Fibroblast of lung (primary cell): ENCODE measurements at regions not wholly inside any gene's neighbourhood (a gene's known extent, or its start where the extent isn't known, plus 50 kb on each side); places are given as distances from the start of the nearest gene placed in this dataset.

Experiments
- DNase-seq, 2 donors: peaks; one replicate each; pipeline versions ENCODE4 v3.0.0 to v3.0.0-alpha.2; 2010; ENCODE audit warnings: low read depth in 2 of 2
- H2AFZ ChIP-seq: 2 replicates; pipeline ENCODE4 v1.5.1; 2012; ENCODE audit warnings: low read length, control low read depth, inconsistent platforms
- H3K27ac ChIP-seq: 2 replicates; pipeline ENCODE4 v1.5.1; 2011; ENCODE audit warnings: low read length, control low read depth; ENCODE audit not compliant: insufficient read depth
- H3K27me3 ChIP-seq: 2 replicates; pipeline ENCODE4 v1.5.1; 2011; ENCODE audit warnings: mild to moderate bottlenecking, low read length; ENCODE audit not compliant: control insufficient read depth, insufficient read depth
- H3K36me3 ChIP-seq: 2 replicates; pipeline ENCODE4 v1.5.1; 2011; ENCODE audit warnings: low read length; ENCODE audit not compliant: control insufficient read depth, insufficient read depth
- H3K4me1 ChIP-seq: 2 replicates; pipeline ENCODE4 v1.5.1; 2011; ENCODE audit warnings: low read length; ENCODE audit not compliant: control insufficient read depth, insufficient read depth; ENCODE audit errors: extremely low read depth
- H3K4me2 ChIP-seq: 2 replicates; pipeline ENCODE4 v1.5.1; 2011; ENCODE audit warnings: low read length, control low read depth; ENCODE audit not compliant: insufficient read depth; ENCODE audit errors: extremely low read depth
- H3K4me3 ChIP-seq, 4 experiments: fragments of 200-600 bp in 1 of 4; sonication (generic) in 1 of 4; replicated peaks in 1 of 4; 2 replicates each; pipeline ENCODE4 v1.5.1; 2011 to 2016; ENCODE audit warnings: low read length in 4 of 4, low read depth in 3 of 4, mild to moderate bottlenecking in 3 of 4, control low read depth in 2 of 4, inconsistent platforms in 1 of 4, mixed read lengths in 1 of 4; ENCODE audit not compliant: insufficient read depth in 1 of 4; ENCODE audit errors: control extremely low read depth in 1 of 4
- H3K79me2 ChIP-seq: 2 replicates; pipeline ENCODE4 v1.5.1; 2012; ENCODE audit warnings: mild to moderate bottlenecking, low read length, inconsistent platforms; ENCODE audit not compliant: control insufficient read depth, insufficient read depth
- H3K9ac ChIP-seq: 2 replicates; pipeline ENCODE4 v1.5.1; 2011; ENCODE audit warnings: mild to moderate bottlenecking, low read length, control low read depth; ENCODE audit not compliant: insufficient read depth
- H3K9me3 ChIP-seq: 2 replicates; pipeline ENCODE4 v1.5.1; 2012; ENCODE audit warnings: low read depth, low read length; ENCODE audit not compliant: control insufficient read depth, insufficient read depth
- H4K20me1 ChIP-seq: 2 replicates; pipeline ENCODE4 v1.5.1; 2011; ENCODE audit warnings: low read length; ENCODE audit not compliant: control insufficient read depth, insufficient read depth; ENCODE audit errors: extremely low read depth
- CTCF ChIP-seq, 2 donors: IDR thresholded peaks in 1 of 2; conservative IDR thresholded peaks in 1 of 2; 1 replicate in 1 of 2; 2 replicates in 1 of 2; pipeline ENCODE4 v1.5.1; 2011 to 2012; ENCODE audit warnings: low read length in 2 of 2, control low read depth in 1 of 2, inconsistent platforms in 1 of 2, low read depth in 1 of 2, mild to moderate bottlenecking in 1 of 2
- EZH2 ChIP-seq: IDR thresholded peaks from 2 replicates; pipeline ENCODE4 v1.5.1; 2012; ENCODE audit warnings: low read length, control low read depth, mild to moderate bottlenecking; ENCODE audit errors: missing control alignments

- TF ChIP-seq CTCF (conservative IDR thresholded peaks at IDR 0.05 in 1 of 2, IDR thresholded peaks at IDR 0.05 in 1 of 2; ENCODE audit: low read depth in 1 of 2, low read length in 2 of 2) (no peak), EZH2 (no peak)
- no peaks in the 10 kb centered on the region for H3K9me3 ChIP-seq
- H3K79me2 ChIP-seq, result no peaks in the 10 kb centered on the region
- no peak for DNase-seq
- H3K27me3 ChIP-seq, result no peaks in the 10 kb centered on the region
- H4K20me1 ChIP-seq, result no peaks in the 10 kb centered on the region
- no peaks in the 10 kb centered on the region for H3K4me1 ChIP-seq
- H3K4me3 ChIP-seq, result no peak overlapping the region
- H3K9ac ChIP-seq, result no peak overlapping the region
- H3K4me2 ChIP-seq, result no peak overlapping the region
- no peaks in the 10 kb centered on the region for H3K36me3 ChIP-seq
- no peak overlapping the region for H3K27ac ChIP-seq
- H2AFZ ChIP-seq, result no peak overlapping the region
Measured at GRCh38 chr1:181998858-181999257, 62.7 kb downstream of the ZNF648 start.

GRCh38 chr1:181992072-181992471 is 69.4 kb downstream of the ZNF648 start:
- no peaks in the 10 kb centered on the region for H3K79me2 ChIP-seq
- TF ChIP-seq EZH2, result no peak
- TF ChIP-seq CTCF (conservative IDR thresholded peaks at IDR 0.05 in 1 of 2, IDR thresholded peaks at IDR 0.05 in 1 of 2; ENCODE audit: low read depth in 1 of 2, low read length in 2 of 2), result no peak
- H4K20me1 ChIP-seq, result no peaks in the 10 kb centered on the region
- no peak overlapping the region for H2AFZ ChIP-seq
- no peak overlapping the region for H3K27ac ChIP-seq
- no peak for DNase-seq
- H3K4me2 ChIP-seq, result no peak overlapping the region
- no peak overlapping the region for H3K4me3 ChIP-seq
- H3K4me1 ChIP-seq, result no peaks in the 10 kb centered on the region
- H3K9ac ChIP-seq, result no peak overlapping the region
- H3K27me3 ChIP-seq, result no peaks in the 10 kb centered on the region
- no peaks in the 10 kb centered on the region for H3K9me3 ChIP-seq
- no peaks in the 10 kb centered on the region for H3K36me3 ChIP-seq

- Histone ChIP-seq H3K79me2 (no peaks in the 10 kb centered on the region), H2AFZ (no peak overlapping the region), H4K20me1 (no peaks in the 10 kb centered on the region), H3K27me3 (no peaks in the 10 kb centered on the region), H3K4me2 (no peak overlapping the region), H3K27ac (no peak overlapping the region), H3K4me1 (no peaks in the 10 kb centered on the region), H3K4me3 (no peak overlapping the region), H3K9ac (no peak overlapping the region), H3K36me3 (no peaks in the 10 kb centered on the region), H3K9me3 (no peaks in the 10 kb centered on the region)
- no peak for TF ChIP-seq EZH2
- no peak for TF ChIP-seq CTCF (conservative IDR thresholded peaks at IDR 0.05 in 1 of 2, IDR thresholded peaks at IDR 0.05 in 1 of 2; ENCODE audit: low read depth in 1 of 2, low read length in 2 of 2)
- no peak for DNase-seq
Measured at GRCh38 chr1:181990728-181991127, 70.8 kb downstream of the ZNF648 start.
